Stomach (tissue), 8 donors: ENCODE measurements at regions not wholly inside any gene's neighbourhood (a gene's known extent, or its start where the extent isn't known, plus 50 kb on each side); places are given as distances from the start of the nearest gene placed in this dataset.
"Not testable (repeated sequence)": the region's sequence is repeated elsewhere in the genome, so short reads cannot be mapped to it uniquely, and the experiment has no call there.

Source experiments
- DNase-seq, 2 donors: peaks; one replicate each; pipeline versions ENCODE4 v3.0.0 to v3.0.0-alpha.2; 2013 to 2019
- H3K27ac ChIP-seq, 5 donors: fragments of 200-600 bp in 4 of 5; sonication (generic) in 4 of 5; one replicate each; pipeline ENCODE4 v1.5.1; 2013 to 2019; ENCODE audit warnings: mild to moderate bottlenecking in 1 of 5, moderate library complexity in 1 of 5
- H3K27me3 ChIP-seq, 3 donors: fragments of 200-600 bp; sonication (generic); one replicate each; pipeline ENCODE4 v1.5.1; 2017 to 2019; ENCODE audit warnings: mixed run types in 1 of 3
- H3K36me3 ChIP-seq, 4 donors: fragments of 200-600 bp; sonication (generic); 1 replicate in 3 of 4; 2 replicates in 1 of 4; pipeline ENCODE4 v1.5.1; 2016 to 2019
- H3K4me1 ChIP-seq, 4 donors: fragments of 200-600 bp; sonication (generic); one replicate each; pipeline ENCODE4 v1.5.1; 2016 to 2019
- H3K4me3 ChIP-seq, 4 donors: fragments of 200-600 bp; sonication (generic) in 3 of 4; one replicate each; pipeline ENCODE4 v1.5.1; 2016 to 2019; ENCODE audit warnings: mild to moderate bottlenecking in 1 of 4
- H3K9me3 ChIP-seq, 4 donors: fragments of 200-600 bp; sonication (generic); one replicate each; pipeline ENCODE4 v1.5.1; 2016 to 2019
- EP300 ChIP-seq: sonication (generic); formaldehyde crosslinking; IDR thresholded peaks from one replicate; pipeline ENCODE4 v1.6.1; 2017; ENCODE audit warnings: antibody characterized with exemption
- POLR2A ChIP-seq, 4 donors: fragments of 450-650 bp; IDR thresholded peaks; one replicate each; pipeline ENCODE4 v1.6.1; 2016; ENCODE audit warnings: antibody characterized with exemption in 4 of 4, control low read depth in 2 of 4, mild to moderate bottlenecking in 1 of 4, moderate library complexity in 1 of 4
- POLR2AphosphoS5 ChIP-seq, 3 donors: sonication (generic); formaldehyde crosslinking; IDR thresholded peaks; one replicate each; pipeline ENCODE4 v1.6.1; 2016; ENCODE audit warnings: antibody characterized with exemption in 3 of 3
- WGBS, 5 donors: extraction: QIAGEN DNeasy Blood & Tissue Kit in 3 of 5; methylation state at CpG; one replicate each; pipeline versions ENCODE4 v1.1.5 to v1.1.7; 2013 to 2018; 5-methylcytosine and 5-hydroxymethylcytosine counted together
- intact Hi-C: fragments of 100-400 bp; cut with DNase I; formaldehyde crosslinking; loops from one replicate; pipeline ENCODE4 v1.15.1; 2023; ENCODE audit warnings: low total_unique reads
- TF ChIP-seq, protein P1 (sequence below), 7 experiments: fragments of 450-650 bp in 4 of 7; fragments of 200-600 bp in 3 of 7; sonication (generic) in 3 of 7; IDR thresholded peaks; one replicate each; pipeline ENCODE4 v1.5.1; 2016 to 2019; ENCODE audit warnings: antibody characterized with exemption in 7 of 7, control low read depth in 2 of 7, mild to moderate bottlenecking in 1 of 7
- donor health status: healthy with polysubstance abuse.
- donor health status: Bipolar disorder and iron deficiency.
- donor health status: healthy.

GRCh38 chr11:71091506-71092265 lies 160.7 kb downstream of the SHANK2 start:
- Histone ChIP-seq H3K9me3 (no peaks in the 10 kb centered on the region), H3K4me3 (no peak overlapping the region), H3K4me1 (no peaks in the 10 kb centered on the region), H3K27me3 (peaks cover 0 to 5% (median 0%) of the 10 kb centered on the region in 3 donors), H3K36me3 (peaks cover 3 to 39% (median 35%) of the 10 kb centered on the region in 4 donors), H3K27ac (no peak overlapping the region)
- intact Hi-C loops = no loop called here
- DNase-seq = no peak
- TF ChIP-seq EP300 (no peak), POLR2AphosphoS5 (IDR thresholded peaks at IDR 0.05) (no peak), POLR2A (IDR thresholded peaks at IDR 0.05) (no peak)
- TF ChIP-seq, protein P1, sequence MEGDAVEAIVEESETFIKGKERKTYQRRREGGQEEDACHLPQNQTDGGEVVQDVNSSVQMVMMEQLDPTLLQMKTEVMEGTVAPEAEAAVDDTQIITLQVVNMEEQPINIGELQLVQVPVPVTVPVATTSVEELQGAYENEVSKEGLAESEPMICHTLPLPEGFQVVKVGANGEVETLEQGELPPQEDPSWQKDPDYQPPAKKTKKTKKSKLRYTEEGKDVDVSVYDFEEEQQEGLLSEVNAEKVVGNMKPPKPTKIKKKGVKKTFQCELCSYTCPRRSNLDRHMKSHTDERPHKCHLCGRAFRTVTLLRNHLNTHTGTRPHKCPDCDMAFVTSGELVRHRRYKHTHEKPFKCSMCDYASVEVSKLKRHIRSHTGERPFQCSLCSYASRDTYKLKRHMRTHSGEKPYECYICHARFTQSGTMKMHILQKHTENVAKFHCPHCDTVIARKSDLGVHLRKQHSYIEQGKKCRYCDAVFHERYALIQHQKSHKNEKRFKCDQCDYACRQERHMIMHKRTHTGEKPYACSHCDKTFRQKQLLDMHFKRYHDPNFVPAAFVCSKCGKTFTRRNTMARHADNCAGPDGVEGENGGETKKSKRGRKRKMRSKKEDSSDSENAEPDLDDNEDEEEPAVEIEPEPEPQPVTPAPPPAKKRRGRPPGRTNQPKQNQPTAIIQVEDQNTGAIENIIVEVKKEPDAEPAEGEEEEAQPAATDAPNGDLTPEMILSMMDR (IDR thresholded peaks at IDR 0.05) = no peak
- 77 to 89% (median 87%) methylated on average over 10 to 11 of the region's 11 CpGs for WGBS, 5 donors

DNA sequence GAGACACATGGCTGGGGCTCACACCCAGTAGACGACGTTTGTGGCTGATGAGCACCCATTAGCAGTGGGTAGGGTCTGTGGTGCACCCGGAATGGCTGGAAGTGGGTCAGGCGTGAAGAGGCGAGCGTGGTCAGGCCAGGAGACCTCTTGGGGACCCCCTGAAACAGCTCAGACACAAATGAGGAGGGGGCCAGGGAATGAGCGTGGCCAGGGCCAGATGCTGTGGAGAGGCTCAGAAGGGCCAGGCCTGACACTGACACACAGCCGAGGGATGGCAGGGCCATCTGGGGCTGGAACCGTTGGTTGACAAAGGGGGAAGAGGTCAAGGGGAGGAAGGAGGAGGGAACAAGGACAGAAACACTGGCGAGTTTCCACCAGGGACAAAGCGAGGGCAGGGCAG lies 162.8 kb downstream of the SHANK2 start:
- Histone ChIP-seq H3K27ac (no peak overlapping the region), H3K4me1 (no peaks in the 10 kb centered on the region), H3K9me3 (no peaks in the 10 kb centered on the region), H3K4me3 (no peak overlapping the region), H3K27me3 (no peaks in the 10 kb centered on the region), H3K36me3 (peaks cover 3 to 39% (median 35%) of the 10 kb centered on the region in 4 donors)
- intact Hi-C loops = no loop called here
- TF ChIP-seq EP300 = no peak
- TF ChIP-seq, protein P1 (IDR thresholded peaks at IDR 0.05) = no peak
- TF ChIP-seq POLR2AphosphoS5 (IDR thresholded peaks at IDR 0.05) = no peak
- no peak for TF ChIP-seq POLR2A (IDR thresholded peaks at IDR 0.05)
- no peak for DNase-seq
- 76 to 86% (median 80%) methylated on average over 11 of the region's 11 CpGs for WGBS, 5 donors

- H3K27ac ChIP-seq = not testable (repeated sequence)
Observed at GRCh38 chr11:71088314-71089215, 163.8 kb downstream of the SHANK2 start.

DNA sequence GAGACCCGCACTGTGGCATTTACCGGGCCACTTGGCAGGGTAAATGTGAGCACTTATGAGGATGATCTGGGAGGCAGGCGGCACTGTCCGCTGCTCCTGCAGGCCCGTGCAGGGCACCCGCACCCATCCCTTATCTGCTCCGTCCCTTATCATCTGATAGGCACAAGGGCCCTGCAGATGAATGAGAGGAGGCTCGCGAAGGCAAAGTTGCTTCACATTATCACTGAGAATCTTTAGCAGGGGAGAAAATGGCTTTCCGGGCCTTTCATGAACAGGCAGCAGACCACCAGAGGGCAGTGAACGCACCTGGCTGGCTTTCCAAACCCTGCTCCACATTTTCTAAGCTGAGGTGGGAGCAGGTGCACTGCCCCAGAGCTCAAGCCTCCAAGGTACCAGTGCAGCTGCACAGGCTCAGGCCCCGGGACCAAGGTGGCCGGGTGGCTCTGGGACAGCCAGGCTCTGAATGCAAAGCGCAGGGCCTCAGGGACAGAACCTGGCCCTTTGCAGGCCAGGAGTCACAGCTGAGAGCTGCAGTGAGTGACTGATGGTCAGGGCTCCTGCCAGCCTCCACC lies 165.6 kb downstream of the SHANK2 start:
- Histone ChIP-seq H3K9me3 (no peaks in the 10 kb centered on the region), H3K27me3 (no peaks in the 10 kb centered on the region), H3K4me1 (no peaks in the 10 kb centered on the region), H3K36me3 (peaks cover 0 to 21% (median 14%) of the 10 kb centered on the region in 4 donors), H3K4me3 (no peak overlapping the region), H3K27ac (no peak overlapping the region)
- WGBS, 5 donors = 47 to 61% (median 56%) methylated on average over 13 to 14 of the region's 14 CpGs
- no peak for TF ChIP-seq EP300
- TF ChIP-seq, protein P1 (IDR thresholded peaks at IDR 0.05) = peak in 3 of 7 experiments; percentile 24 to 39 (median 26)
- DNase-seq = peak in 1 of 2 donors; percentile 74
- intact Hi-C loops = no loop called here

More at GRCh38 chr11:71088314-71089215, 163.8 kb downstream of the SHANK2 start:
- H3K4me3 ChIP-seq, DNase-seq, intact Hi-C loops, H3K9me3 ChIP-seq, H3K27me3 ChIP-seq, H3K4me1 ChIP-seq: not testable (repeated sequence)
- peaks cover 3 to 30% (median 26%) of the 10 kb centered on the region in 4 donors for H3K36me3 ChIP-seq
- WGBS, 5 donors = 83 to 89% (median 84%) methylated on average over 19 to 20 of the region's 20 CpGs
